Sigmoid colon (tissue), 6 donors: ENCODE measurements at regions not wholly inside any gene's neighbourhood (a gene's known extent, or its start where the extent isn't known, plus 50 kb on each side); places are given as distances from the start of the nearest gene placed in this dataset.

Experiments used
- DNase-seq: peaks from one replicate; pipeline ENCODE4 v3.0.0-alpha.2; 2019
- H3K27ac ChIP-seq, 4 donors: fragments of 200-600 bp; sonication (generic); one replicate each; pipeline ENCODE4 v1.5.1; 2016 to 2019; ENCODE audit warnings: mild to moderate bottlenecking in 1 of 4
- H3K27me3 ChIP-seq, 3 donors: fragments of 200-600 bp; sonication (generic); one replicate each; pipeline ENCODE4 v1.5.1; 2019; ENCODE audit warnings: mild to moderate bottlenecking in 1 of 3
- H3K36me3 ChIP-seq, 4 donors: fragments of 200-600 bp; sonication (generic); one replicate each; pipeline ENCODE4 v1.5.1; 2016 to 2019
- H3K4me1 ChIP-seq, 4 donors: fragments of 200-600 bp; sonication (generic); one replicate each; pipeline ENCODE4 v1.5.1; 2017 to 2019
- H3K4me3 ChIP-seq, 4 donors: fragments of 200-600 bp; sonication (generic); one replicate each; pipeline ENCODE4 v1.5.1; 2017 to 2019; ENCODE audit warnings: mild to moderate bottlenecking in 2 of 4, moderate library complexity in 1 of 4
- H3K9me3 ChIP-seq, 4 donors: fragments of 200-600 bp in 3 of 4; sonication (generic) in 3 of 4; one replicate each; pipeline versions ENCODE4 v1.5.1 to v1.6.1; 2013 to 2019
- EP300 ChIP-seq, 4 donors: sonication (generic); formaldehyde crosslinking; IDR thresholded peaks; one replicate each; pipeline ENCODE4 v1.6.1; 2017; ENCODE audit warnings: antibody characterized with exemption in 4 of 4
- POLR2A ChIP-seq, 2 donors: fragments of 450-650 bp; IDR thresholded peaks; one replicate each; pipeline ENCODE4 v1.6.1; 2016; ENCODE audit warnings: antibody characterized with exemption in 2 of 2, mild to moderate bottlenecking in 2 of 2, moderate library complexity in 2 of 2
- POLR2AphosphoS5 ChIP-seq, 4 donors: sonication (generic); formaldehyde crosslinking; IDR thresholded peaks; one replicate each; pipeline ENCODE4 v1.6.1; 2017; ENCODE audit warnings: antibody characterized with exemption in 4 of 4
- WGBS, 2 donors: extraction: QIAGEN DNeasy Blood & Tissue Kit; methylation state at CpG; one replicate each; pipeline ENCODE4 v1.1.7; 2013; 5-methylcytosine and 5-hydroxymethylcytosine counted together
- intact Hi-C: fragments of 100-400 bp; cut with DNase I; formaldehyde crosslinking; loops from one replicate; pipeline ENCODE4 v1.15.1; 2023
- TF ChIP-seq, protein P1 (sequence below), 4 experiments: fragments of 450-650 bp in 3 of 4; fragments of 200-600 bp in 1 of 4; IDR thresholded peaks; one replicate each; pipeline ENCODE4 v1.5.1; 2016 to 2019; ENCODE audit warnings: antibody characterized with exemption in 4 of 4, mild to moderate bottlenecking in 3 of 4, moderate library complexity in 2 of 4
- donor health status: healthy with polysubstance abuse.
- donor health status: healthy.

- intact Hi-C loops, result no loop called here
- no peaks in the 10 kb centered on the region for H3K9me3 ChIP-seq
- TF ChIP-seq POLR2A (IDR thresholded peaks at IDR 0.05), result no peak
- TF ChIP-seq EP300 (IDR thresholded peaks at IDR 0.05), result no peak
- TF ChIP-seq, protein P1, sequence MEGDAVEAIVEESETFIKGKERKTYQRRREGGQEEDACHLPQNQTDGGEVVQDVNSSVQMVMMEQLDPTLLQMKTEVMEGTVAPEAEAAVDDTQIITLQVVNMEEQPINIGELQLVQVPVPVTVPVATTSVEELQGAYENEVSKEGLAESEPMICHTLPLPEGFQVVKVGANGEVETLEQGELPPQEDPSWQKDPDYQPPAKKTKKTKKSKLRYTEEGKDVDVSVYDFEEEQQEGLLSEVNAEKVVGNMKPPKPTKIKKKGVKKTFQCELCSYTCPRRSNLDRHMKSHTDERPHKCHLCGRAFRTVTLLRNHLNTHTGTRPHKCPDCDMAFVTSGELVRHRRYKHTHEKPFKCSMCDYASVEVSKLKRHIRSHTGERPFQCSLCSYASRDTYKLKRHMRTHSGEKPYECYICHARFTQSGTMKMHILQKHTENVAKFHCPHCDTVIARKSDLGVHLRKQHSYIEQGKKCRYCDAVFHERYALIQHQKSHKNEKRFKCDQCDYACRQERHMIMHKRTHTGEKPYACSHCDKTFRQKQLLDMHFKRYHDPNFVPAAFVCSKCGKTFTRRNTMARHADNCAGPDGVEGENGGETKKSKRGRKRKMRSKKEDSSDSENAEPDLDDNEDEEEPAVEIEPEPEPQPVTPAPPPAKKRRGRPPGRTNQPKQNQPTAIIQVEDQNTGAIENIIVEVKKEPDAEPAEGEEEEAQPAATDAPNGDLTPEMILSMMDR (IDR thresholded peaks at IDR 0.05), result no peak
- TF ChIP-seq POLR2AphosphoS5 (IDR thresholded peaks at IDR 0.05), result no peak
- WGBS, 2 donors, result 88 to 93% methylated on average over 1 of the region's 1 CpG
- no peaks in the 10 kb centered on the region for H3K36me3 ChIP-seq
- no peaks in the 10 kb centered on the region for H3K4me1 ChIP-seq
- H3K27me3 ChIP-seq, result no peaks in the 10 kb centered on the region
- DNase-seq, result no peak
- no peak overlapping the region for H3K4me3 ChIP-seq
- H3K27ac ChIP-seq, result no peak overlapping the region
These were observed 505.5 kb downstream of the NPIPA7 start for GRCh38 chr16:16884451-16884850.

- TF ChIP-seq POLR2AphosphoS5 (IDR thresholded peaks at IDR 0.05) (no peak), POLR2A (IDR thresholded peaks at IDR 0.05) (no peak), EP300 (IDR thresholded peaks at IDR 0.05) (no peak)
- TF ChIP-seq, protein P1 (IDR thresholded peaks at IDR 0.05), result no peak
- Histone ChIP-seq H3K36me3 (no peaks in the 10 kb centered on the region), H3K27ac (no peak overlapping the region), H3K4me1 (no peaks in the 10 kb centered on the region), H3K9me3 (no peaks in the 10 kb centered on the region), H3K27me3 (no peaks in the 10 kb centered on the region), H3K4me3 (no peak overlapping the region)
- DNase-seq, result no peak
- intact Hi-C loops, result no loop called here
- 85 to 92% methylated on average over 4 of the region's 4 CpGs for WGBS, 2 donors
These were observed 508.3 kb downstream of the NPIPA7 start for GRCh38 chr16:16887193-16887592.

DNA sequence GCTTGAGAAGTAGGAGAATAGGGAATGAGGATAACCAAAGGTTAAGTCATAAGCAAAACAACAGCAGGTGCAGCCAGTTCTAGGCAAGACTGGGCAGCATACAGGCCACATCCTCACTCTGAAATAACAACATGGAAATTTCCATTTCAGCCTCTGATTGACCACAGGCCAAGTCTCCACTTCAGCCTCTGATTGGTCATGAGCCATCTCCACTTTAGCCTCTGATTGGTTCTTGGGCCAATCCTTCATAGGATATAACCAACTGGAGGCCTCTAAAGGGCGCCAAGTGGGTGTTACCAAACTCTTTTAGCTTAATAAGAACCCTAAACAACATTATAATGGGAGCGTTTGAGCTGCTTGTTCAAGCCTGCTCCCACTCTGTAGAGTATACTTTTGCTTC, 512.0 kb downstream of the NPIPA7 start:
- no peak for DNase-seq
- TF ChIP-seq POLR2AphosphoS5 (IDR thresholded peaks at IDR 0.05), result no peak
- TF ChIP-seq, protein P1 (IDR thresholded peaks at IDR 0.05), result no peak
- TF ChIP-seq EP300 (IDR thresholded peaks at IDR 0.05), result no peak
- no peak for TF ChIP-seq POLR2A (IDR thresholded peaks at IDR 0.05)
- WGBS, 2 donors, result 73 to 76% methylated on average over 2 of the region's 2 CpGs
- H3K4me3 ChIP-seq, result no peak overlapping the region
- H3K4me1 ChIP-seq, result no peaks in the 10 kb centered on the region
- intact Hi-C loops, result no loop called here
- no peaks in the 10 kb centered on the region for H3K36me3 ChIP-seq
- H3K9me3 ChIP-seq, result no peaks in the 10 kb centered on the region
- no peak overlapping the region for H3K27ac ChIP-seq
- H3K27me3 ChIP-seq, result no peaks in the 10 kb centered on the region

DNA sequence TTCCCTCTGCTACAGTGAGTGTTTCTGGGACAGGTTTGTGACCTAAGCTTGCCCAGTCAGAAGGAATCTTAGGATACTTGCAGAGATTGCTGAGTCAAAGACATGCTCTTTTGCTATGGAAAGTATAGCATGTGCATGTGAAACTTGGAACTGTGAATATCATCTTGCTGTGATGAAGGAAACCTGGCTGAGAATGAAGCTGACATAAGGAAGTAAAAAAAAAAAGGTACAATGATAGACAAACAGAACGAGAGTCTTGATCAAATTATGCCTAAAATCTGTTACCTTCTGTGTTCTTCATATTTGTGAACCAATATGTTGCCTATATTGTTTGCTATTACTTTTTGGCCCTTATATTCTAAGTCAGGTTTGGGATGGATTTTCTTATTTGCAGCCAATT, 525.7 kb downstream of the NPIPA7 start:
- 72 to 83% methylated on average over 1 of the region's 1 CpG for WGBS, 2 donors
- peaks cover 0 to 16% (median 2%) of the 10 kb centered on the region in 4 donors for H3K9me3 ChIP-seq
- H3K36me3 ChIP-seq, result no peaks in the 10 kb centered on the region
- intact Hi-C loops, result no loop called here
- no peaks in the 10 kb centered on the region for H3K27me3 ChIP-seq
- no peak for DNase-seq
- H3K4me3 ChIP-seq, result no peak overlapping the region
- no peak overlapping the region for H3K27ac ChIP-seq
- H3K4me1 ChIP-seq, result no peaks in the 10 kb centered on the region
- TF ChIP-seq POLR2A (IDR thresholded peaks at IDR 0.05) (no peak), EP300 (IDR thresholded peaks at IDR 0.05) (no peak), POLR2AphosphoS5 (IDR thresholded peaks at IDR 0.05) (no peak)
- TF ChIP-seq, protein P1 (IDR thresholded peaks at IDR 0.05), result no peak

GRCh38 chr16:16905850-16906249, 526.9 kb downstream of the NPIPA7 start:
- intact Hi-C loops, result no loop called here
- TF ChIP-seq POLR2AphosphoS5 (IDR thresholded peaks at IDR 0.05) (no peak), EP300 (IDR thresholded peaks at IDR 0.05) (no peak), POLR2A (IDR thresholded peaks at IDR 0.05) (no peak)
- TF ChIP-seq, protein P1 (IDR thresholded peaks at IDR 0.05), result no peak
- WGBS, 2 donors, result 51 to 71% methylated on average over 3 of the region's 3 CpGs
- H3K9me3 ChIP-seq, result peaks cover 0 to 13% (median 2%) of the 10 kb centered on the region in 4 donors
- H3K27me3 ChIP-seq, result no peaks in the 10 kb centered on the region
- DNase-seq, result no peak
- H3K4me1 ChIP-seq, result no peaks in the 10 kb centered on the region
- H3K27ac ChIP-seq, result no peak overlapping the region
- H3K36me3 ChIP-seq, result no peaks in the 10 kb centered on the region
- no peak overlapping the region for H3K4me3 ChIP-seq
